G401.6 (cell line): ENCODE measurements at regions not wholly inside any gene's neighbourhood (a gene's known extent, or its start where the extent isn't known, plus 50 kb on each side); places are given as distances from the start of the nearest gene placed in this dataset.

Experiments used
- FAIRE-seq: peaks from 2 replicates; lab custom pipeline; 2012; peaks lifted over from hg19 to GRCh38; lab: Jason Lieb, UNC

DNA sequence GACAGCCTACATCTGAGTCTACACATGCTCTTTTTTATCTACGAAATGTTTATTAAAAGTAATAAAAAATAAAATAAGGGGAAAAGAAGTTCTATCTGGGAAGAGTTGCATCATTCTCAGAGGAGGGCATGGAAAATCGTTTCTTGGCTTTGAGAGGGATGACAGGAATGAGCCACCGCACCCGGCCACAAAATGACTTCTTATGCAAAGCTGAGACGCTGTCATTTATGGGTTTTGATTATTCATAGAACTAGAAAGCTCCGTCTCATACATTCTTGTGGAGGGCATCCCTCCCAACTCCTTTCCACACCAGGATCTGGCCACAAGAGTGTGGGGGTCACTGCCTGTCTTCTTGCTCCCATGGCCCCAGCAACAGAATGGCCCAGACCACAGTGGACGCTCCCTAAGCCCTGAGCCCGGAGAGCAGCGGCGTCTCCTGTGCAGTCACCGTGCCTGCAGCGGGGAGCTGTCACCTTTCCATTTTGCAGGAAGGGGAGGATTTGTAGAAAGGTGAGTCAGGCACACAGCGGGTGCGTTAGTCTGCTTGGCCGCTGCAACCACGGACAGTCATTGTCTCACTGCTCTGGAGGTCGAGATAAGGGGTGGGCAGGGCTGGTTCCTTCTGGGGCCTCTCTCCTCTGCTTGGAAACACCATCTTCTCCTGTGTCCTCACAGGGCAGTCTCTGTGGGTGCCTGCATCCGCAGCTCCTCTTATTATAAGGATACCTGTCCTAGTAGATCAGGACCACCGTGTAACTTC, 1388.7 kb downstream of the BRD1 start:
- no peak for FAIRE-seq

DNA sequence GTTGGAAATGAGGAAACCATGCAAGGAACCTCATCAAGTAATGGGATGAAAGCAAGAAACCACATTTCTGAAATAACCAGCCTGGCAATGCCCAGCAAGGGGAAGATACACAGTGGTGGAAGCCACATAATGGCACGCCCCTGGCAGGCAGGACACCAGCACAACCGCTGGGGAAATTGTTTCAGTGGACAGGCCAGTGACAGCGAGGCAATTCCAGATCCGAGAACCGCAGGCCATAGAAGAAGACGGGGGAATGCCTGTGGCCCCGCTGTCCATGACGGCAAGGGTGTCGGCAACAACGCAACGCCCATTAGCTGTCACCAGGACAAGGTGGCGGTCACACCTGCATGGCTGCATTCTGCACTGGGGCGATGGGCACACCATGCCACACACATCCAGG, 1389.6 kb downstream of the BRD1 start:
- FAIRE-seq: no peak

DNA sequence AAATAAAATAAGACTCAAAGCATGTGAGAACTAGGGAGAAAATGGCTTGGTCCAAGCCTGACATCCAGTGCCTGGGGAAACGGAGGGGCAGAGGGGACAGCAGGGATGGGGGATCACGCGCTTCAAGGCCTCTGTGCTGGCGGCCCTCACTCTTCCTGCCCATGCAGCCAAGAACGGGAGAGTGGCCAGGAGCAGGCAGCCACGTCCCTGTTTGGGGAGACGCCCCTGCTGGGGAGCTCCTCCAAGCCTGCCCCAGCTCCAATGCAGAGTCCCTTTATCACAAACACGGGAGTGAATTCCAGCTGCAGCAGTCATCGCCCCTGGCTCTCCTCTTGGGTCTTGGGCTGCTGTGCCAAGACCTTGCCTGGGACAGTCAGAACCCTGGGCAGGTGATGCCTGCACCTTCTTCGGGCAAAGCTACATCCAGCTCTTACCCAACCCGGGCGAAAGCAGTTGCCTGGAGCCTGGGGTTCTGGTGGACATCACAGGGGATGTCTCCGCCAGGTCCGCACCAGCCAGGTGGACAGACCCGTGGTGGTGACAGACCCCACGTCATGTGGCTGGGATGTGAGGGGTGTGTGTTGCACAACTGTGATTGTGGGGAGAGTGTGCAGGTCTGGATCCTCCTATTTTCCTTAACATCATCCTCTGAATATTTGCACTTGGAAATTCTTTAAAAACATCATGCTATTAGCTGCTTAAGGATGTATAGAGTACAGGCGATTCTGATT, 1391.3 kb downstream of the BRD1 start:
- FAIRE-seq: no peak

DNA sequence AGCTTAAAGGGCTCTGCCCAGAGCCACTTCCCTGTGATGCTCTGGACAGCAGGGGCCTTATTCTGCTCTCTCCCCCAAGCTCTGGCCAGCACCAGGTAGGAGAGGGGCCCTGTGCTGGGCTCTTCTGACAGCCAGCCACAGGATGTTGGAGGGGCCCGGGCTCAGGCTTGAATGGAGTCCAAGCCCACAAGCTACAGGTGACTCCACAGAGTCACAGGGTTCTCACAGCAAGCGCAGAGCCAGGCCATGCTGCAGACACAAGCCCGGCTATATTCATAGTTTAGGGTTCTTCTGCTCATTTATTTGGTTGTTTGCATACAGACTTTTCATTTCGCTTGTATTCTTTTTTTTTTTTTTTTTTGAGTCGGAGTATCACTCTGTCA, 1392.8 kb downstream of the BRD1 start:
- FAIRE-seq: no peak

DNA sequence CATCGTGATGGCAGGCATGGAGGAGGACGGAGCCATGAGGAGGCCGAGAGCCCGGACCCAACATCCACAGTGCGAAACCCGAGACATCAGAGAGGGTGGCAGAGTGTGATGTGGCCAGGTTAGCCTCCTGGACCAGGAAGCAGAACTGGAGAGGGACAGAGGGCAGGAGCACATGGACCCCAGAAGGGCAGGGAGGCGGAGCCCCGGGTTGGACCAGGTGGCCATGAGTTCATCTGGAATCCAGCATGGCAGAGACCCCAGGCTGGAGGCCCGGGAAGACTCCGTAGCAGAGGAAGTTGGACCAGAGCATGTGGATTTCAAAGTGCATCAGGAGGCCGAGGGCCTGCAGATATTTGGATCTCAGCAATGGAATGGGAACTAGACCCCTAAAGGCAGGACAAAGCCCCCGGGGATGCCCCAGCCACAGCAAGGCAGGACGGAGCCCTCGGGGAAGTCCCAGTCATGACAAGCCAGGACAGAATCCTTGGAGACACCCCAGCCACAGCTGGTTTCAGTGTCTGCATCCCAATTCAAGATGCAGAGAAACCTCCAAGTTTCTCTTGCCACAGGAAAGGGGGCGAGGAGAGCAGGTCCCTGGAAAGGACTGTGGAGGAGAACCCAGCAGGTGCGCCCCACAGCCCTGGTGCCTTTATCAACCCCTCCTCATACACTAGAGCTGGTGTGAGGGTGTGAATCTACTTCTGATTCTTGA, 1393.4 kb downstream of the BRD1 start:
- no peak for FAIRE-seq

DNA sequence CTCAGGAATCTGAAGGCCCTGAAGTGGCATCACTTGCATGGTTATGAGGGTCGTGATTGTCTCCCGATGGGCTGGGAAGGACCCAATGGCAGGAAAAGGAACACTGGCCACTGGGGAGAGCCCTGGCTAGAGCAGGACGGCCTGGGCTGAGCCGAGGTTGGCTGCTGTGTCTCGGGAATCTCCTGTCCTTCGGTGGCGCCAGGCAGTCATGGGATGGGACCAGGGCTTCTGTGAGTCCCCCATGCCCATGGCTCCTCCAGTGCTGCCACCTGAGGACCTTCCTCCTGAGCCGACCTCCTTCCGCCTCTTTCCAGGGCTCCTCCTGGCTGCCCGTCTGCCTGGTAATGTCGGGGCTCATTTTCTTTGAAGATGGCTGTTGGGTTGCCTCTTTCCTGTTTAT, 1394.0 kb downstream of the BRD1 start:
- no peak for FAIRE-seq

DNA sequence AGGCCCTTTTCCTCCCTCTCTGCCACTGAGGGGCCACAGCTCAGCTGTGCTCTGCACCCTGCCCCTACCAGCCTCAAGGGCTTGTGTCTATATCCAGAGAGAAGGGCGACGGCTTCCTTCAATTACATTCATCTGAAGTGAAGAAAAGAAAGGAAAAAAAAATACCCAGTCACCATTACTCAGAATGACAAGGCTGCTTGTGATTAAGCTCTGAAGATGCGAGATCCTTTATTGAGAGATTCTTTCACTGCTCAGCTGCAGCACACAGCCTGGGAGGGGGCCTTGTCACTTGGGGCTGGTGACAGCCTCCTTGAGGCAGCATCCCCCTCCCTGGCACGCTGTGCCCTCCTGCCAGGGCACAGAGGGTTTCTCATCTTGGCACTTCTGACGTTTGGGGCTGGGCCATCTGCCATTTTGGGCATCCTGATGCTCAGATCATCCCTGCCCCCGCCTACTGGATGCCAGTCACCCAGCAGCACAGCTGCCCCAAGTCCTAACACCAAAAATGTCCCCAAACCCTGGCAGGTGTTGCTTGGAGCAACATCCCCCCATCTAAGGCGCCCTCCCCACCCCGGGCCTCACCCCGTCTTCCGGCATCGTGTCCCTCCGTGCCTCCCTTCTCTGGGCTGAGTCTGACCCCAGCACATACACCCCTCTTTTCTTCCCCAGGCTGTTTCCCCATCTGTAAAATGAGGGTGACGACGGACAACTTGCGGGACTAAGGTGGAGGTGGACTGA, 1394.7 kb downstream of the BRD1 start:
- no peak for FAIRE-seq

DNA sequence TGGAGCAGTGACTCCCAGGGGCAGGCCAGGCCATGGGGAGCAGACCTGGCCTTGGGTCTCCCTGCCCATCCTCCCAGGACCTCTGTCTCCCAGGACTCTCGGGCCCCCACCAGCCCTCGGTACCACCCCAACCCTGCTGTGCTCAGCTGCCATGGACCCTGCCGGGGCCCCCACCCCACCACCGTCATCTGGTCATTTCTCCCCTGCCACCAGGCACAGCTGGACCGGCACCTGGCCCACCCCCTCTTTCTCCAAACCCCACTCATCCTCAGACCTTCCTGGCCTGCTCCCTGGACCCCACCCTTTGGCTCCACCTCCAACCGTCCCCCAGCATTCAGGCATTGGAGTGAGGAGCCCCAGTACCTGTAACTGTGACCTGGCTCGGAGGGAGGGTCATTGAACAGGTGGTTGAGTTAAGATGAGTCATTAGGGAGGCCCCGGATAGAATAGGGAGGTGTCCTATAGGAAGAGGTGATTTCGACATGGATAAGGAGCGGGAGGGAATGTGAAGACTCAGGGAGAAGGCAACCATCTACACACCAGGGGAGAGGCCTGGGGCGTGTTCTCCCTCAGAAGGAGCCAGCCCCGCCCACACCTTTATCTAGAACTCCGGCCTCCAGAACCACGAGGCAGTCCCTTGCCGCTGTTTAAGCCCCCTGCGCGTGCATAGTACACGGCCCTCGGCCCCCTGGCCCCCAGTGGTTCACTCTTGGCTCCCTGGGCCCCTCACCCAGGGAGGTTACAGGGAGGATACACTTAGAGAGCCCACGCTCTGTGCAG, 1395.9 kb downstream of the BRD1 start:
- FAIRE-seq: no peak

DNA sequence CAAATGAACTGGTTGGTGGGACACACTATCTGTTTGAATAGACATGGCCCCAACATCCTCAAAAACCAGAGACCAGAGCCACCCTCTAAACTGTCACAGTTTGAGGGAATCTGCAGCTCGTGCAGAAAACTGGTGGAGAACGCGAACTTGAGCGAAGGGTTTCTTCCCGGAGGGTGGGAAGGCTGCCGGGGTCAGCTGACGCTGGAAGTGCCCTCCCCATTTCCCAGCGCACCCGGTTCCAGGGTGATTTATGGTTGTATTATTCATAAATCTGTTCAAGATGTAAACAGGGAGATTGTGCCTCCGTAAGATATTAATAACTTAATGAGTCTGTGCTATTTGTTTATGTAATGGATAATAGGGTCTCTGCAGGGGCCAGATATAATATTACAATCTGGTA, 1396.7 kb downstream of the BRD1 start:
- FAIRE-seq: no peak

DNA sequence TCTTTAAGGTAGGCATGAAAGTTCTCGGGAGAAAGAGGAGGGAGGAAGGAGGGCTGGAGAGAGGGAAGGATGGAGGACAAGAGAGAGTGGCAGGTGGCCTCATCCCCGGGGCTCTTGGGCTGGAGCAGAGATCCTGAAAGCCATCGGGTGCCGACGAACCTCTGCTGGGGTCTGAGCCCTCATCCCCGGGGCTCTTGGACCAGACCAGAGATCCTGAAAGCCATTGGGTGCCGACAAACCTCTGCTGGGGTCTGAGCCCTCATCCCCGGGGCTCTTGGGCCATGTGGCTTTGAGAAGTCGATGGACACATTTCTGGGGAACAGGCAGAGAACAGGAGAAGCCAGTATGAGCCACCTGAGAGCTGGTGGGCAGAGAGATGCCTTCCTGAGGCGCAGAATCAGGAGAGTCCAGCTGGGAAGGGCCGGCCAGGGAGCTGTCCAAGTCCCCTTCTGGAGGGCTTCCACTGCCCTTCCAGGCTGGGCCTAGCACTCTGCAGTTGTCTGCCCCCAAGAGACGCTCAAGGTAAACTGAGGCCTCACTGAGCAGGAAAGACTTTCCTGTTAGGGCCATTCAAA, 1398.1 kb downstream of the BRD1 start:
- FAIRE-seq: no peak

DNA sequence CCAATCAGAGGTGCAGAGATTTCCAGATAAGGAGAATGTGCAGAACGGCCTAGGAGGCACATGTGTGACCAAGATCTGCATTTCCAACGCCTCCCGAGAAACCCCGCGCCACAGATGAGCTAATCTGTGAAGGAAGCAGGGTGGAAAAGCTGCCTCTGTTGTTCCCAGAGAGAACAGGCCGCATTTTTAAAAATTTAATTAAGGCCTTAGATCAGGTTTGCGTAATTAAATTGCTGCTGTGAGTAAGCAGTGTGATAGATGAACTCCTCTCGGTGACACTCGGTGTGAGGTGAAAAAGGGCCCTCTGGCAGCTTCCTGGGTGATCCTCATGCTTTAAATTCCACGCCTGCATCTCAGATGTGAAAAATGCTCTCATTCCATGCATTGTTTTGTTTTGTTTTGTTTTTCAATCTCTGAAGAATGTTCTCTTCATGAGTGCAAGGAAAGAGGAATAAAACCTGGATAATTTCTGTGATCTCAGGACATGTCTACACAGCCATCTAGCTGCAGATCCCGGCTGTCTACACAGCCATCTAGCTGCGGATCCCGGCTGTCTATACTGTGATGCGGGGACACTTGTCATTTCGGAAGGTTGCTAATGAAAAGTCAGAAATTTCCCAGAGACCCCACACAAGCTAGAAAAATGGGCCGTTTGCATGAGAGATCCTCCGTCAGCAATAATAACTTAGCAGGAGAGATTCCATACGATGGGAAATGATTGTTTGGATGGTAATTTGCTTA, 1398.9 kb downstream of the BRD1 start:
- FAIRE-seq: no peak

DNA sequence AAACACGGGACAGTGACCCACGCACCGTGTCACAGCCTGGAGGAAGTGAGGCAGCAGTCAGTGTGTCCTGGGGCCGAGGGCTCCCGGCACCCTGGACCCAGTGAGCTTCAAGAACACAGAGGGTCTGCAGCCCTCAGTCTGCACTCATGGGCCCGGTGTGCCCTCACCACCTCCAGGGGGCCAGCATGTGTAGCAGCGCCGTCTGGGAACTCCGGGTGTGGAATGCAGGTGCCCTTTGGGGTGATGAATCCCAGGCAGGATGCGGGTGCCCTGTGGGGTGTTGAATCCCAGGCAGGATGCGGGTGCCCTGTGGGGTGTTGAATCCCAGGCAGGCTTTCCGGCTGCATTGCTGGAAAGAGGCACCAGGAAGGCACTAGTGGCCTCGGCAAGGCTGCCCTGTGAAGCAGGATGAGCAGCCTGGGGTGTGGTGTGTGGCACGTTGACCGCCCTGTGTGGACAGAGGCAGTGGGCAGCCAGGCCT, 1399.9 kb downstream of the BRD1 start:
- FAIRE-seq: no peak

DNA sequence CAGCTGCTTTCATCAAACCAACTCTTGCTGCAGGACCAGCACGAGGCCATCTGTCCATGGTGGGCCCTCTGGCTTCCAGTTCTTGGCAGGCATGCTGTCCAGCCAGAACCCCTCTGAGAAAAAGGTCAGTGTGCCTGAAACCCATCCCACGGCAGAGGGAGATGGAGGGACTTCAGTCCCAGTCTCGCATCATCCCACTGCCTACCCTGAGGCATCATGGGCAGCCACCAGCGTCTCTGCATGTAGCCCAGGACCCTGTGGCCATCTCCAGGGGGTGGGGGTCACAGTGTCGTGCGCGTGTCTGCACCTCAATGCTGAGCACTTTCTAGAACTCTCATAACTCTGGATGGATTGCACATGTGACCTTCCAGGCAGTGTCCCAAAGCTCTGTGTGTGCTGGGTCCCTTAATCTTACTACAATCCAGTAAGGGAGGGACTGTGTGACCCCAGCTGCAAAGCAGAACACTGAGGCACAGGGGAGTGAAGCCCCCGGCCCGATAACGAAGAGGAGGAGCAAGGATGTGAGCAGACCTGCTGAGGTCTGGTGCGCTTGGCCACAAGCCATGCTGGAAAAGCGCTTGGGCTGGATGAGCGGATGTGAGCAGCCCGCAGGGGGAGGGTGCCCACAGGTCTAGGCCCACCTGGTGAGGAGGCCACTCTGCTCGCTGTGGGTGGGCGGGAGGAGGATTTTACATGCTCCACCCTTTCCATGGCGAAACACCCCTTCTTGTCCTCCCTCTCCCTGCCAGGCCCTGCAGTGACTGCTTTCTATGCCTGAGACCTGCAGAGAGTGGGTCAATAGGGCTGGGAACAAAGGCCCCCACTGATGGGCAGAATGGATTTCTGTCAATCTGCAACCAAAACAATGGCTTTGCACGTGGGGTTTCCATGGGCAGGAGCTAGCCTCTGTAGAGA, 1401.0 kb downstream of the BRD1 start:
- FAIRE-seq: no peak

DNA sequence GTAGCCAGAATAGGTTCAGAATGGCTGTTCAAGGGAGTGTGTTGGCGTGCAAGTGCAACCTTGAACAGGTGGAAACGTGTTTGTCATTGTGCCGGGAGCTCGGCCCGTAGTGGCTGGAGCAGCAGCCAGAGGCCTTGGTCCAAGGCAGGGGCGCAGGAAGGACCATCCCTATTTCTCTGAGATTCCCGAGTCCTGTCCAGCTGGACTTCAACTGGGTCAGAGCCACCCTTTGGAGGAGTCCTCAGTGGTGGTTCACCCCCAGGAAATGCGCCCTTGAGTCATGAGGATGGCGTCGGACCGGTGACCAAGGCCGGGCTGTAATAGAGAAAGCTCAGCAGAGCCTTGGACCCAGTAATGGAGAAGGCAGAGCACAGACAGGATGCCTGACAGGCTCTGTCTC, 1402.0 kb downstream of the BRD1 start:
- FAIRE-seq: no peak

DNA sequence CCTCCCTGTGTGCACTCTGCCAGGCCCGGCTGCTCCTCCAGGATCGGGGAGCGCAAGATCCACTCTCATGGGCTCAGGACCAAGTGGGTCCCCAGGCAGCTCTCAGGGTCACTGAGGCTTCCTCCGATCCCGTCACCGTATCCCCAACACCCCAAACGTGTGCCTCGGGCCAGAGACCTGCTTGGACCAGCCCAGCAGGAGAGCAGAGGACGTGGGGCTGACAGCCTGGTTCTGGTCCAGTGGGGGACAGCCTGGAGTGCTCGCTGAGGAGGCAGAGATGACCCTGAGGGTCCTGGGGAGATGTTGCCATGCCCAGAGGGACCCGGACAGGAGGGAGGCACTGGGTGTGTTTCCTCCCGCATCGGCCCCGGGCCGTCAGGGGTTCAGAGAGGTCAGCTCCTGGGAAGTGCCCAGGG, 1402.6 kb downstream of the BRD1 start:
- no peak for FAIRE-seq

DNA sequence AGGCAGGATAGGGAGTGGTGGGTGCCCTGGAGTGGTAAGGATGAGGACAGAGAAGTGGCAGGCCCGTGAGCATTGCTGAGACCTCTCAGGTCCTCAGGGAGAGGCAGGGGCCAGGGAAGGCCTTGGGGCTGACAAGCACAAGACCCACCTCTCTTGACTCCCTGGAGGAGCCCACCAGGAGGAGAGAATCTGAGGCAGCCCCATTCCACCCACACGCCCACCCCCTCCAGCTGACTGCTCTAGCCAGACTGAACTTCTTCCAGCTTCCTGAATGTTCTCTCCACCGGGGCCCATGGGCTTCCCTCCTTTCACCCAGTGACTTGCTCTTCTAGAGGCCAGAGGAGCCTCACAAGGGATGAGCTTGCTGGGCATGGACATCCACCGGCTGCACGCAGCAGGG, 1403.0 kb downstream of the BRD1 start:
- no peak for FAIRE-seq

DNA sequence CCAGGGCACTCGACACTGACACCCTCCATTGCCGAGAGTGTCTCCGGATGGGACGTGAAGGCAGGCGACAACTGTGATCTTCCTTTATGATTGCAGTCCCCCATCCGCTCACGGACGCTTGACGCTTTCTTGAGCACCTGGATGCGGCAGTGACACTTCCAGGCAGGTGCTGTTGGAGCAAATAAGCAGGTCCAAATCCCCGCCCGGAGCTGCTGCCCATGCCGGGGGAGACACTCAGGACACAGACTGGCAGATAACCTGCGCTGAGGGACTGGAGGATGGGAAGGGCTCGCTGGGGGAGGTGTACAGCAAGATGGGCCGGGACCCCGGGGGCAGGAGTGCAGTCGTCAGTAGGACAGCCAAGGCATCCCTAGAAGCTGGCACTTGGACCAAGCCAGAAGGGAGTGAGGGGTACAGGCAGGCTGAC, 1403.5 kb downstream of the BRD1 start:
- FAIRE-seq: no peak

DNA sequence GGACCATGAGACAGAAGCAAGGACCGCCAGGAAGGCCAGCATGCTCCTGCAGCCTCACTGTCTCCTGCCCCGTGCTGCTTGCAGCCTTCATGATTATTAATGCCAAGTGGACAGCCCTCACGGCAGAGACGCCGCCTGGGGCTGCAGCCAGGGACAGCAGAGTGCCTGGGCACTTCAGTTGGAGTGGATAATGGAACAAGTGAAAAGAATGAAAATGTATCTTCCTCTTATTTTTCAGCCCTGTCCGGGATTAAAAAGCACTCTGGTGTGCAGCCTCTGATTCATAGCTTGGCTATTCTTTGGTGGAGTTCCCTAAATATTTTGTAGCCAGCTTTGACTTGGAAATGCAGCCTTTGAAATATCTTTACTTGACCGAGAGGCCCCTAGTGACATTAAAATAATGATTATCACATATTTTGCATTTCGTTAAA, 1404.2 kb downstream of the BRD1 start:
- FAIRE-seq: no peak

DNA sequence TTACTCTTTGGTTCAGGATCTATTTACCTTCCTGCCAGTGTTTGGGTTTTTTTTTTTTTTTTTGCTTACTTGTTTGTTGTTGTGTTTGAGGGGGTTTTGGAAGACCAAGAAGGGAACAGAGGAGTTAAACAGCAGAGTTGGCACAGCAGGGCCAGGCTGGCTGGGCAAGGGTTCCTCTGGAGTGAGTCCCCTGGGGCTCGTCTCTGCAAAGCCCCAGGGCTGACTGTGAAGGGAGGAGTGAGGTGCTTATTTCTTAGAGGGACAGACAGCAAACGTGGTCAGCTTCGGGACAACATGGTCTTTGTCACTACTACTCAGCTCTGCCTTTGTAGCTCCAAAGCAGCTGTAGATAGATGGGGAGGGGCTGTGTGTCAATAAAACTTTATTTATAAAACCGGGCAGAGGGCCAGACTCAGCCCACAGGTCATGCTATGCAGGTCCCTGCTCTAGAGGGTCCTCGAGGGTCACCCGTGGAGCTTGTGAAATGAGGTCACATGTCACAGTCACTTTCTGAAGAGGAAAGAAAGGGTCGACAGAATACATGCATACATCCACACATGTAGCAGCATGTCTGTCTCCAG, 1404.7 kb downstream of the BRD1 start:
- FAIRE-seq: no peak
